B cell (primary cell): ENCODE measurements at regions not wholly inside any gene's neighbourhood (a gene's known extent, or its start where the extent isn't known, plus 50 kb on each side); places are given as distances from the start of the nearest gene placed in this dataset.

ENCODE experiments used
- ATAC-seq: fragments of 200-7000 bp; cut with Tn5 transposase; one replicate; pipeline ENCODE4 v1.10.0; 2021; ENCODE audit warnings: low read depth, mild to moderate bottlenecking, moderate number of reproducible peaks, moderate library complexity
- CTCF ChIA-PET: fragments of 350-600 bp; sonication (Branson Sonifier 250); formaldehyde crosslinking; loops from one replicate; lab custom pipeline; 2021; ENCODE audit warnings: antibody characterized with exemption, inconsistent platforms; lab: Charles Lee
- POLR2A ChIA-PET: fragments of 350-600 bp; sonication (Branson Sonifier 250); formaldehyde crosslinking; loops from one replicate; lab custom pipeline; 2021; ENCODE audit warnings: antibody characterized with exemption; lab: Charles Lee
- DNase-seq: peaks from one replicate; pipeline ENCODE4 v3.0.0; 2013
- H2AFZ ChIP-seq: 2 replicates; pipeline ENCODE4 v1.6.1; 2012; ENCODE audit warnings: mild to moderate bottlenecking, low read depth, low read length; ENCODE audit not compliant: insufficient read depth, poor library complexity, severe bottlenecking
- H3K27ac ChIP-seq, 2 donors: 1 replicate in 1 of 2; 2 replicates in 1 of 2; pipeline ENCODE4 v1.5.1; 2012 to 2013; ENCODE audit warnings: low read length in 2 of 2, mild to moderate bottlenecking in 2 of 2, moderate library complexity in 1 of 2
- H3K27me3 ChIP-seq, 4 experiments: fragments of 200-600 bp in 1 of 4; sonication (generic) in 1 of 4; replicated peaks in 1 of 4; 1 replicate in 2 of 4; 2 replicates in 2 of 4; pipeline versions ENCODE4 v1.6.1 to v1.7.0; 2013 to 2016; ENCODE audit warnings: low read length in 3 of 4, mild to moderate bottlenecking in 2 of 4, mixed read lengths in 1 of 4, moderate library complexity in 1 of 4; ENCODE audit not compliant: insufficient read depth in 4 of 4, control insufficient read depth in 3 of 4; ENCODE audit errors: control extremely low read depth in 1 of 4
- H3K36me3 ChIP-seq, 2 experiments: replicated peaks in 1 of 2; 1 replicate in 1 of 2; 2 replicates in 1 of 2; pipeline versions ENCODE4 v1.6.1 to v1.7.1; 2013; ENCODE audit warnings: low read length in 1 of 2; ENCODE audit not compliant: insufficient read depth in 2 of 2, control insufficient read depth in 1 of 2; ENCODE audit errors: control extremely low read depth in 1 of 2, extremely low read depth in 1 of 2
- H3K4me1 ChIP-seq, 2 donors: fragments of 200-600 bp in 1 of 2; sonication (generic) in 1 of 2; 1 replicate in 1 of 2; 2 replicates in 1 of 2; pipeline versions ENCODE4 v1.5.1 to v1.6.1; 2013 to 2017; ENCODE audit warnings: low read length in 2 of 2; ENCODE audit not compliant: control insufficient read depth in 2 of 2, insufficient read depth in 2 of 2
- H3K4me2 ChIP-seq: replicated peaks from 2 replicates; pipeline ENCODE3; 2012; ENCODE audit warnings: mild to moderate bottlenecking, low read depth, low read length; ENCODE audit not compliant: poor library complexity, severe bottlenecking
- H3K4me3 ChIP-seq, 5 experiments: fragments of 200-600 bp in 1 of 5; sonication (generic) in 1 of 5; 1 replicate in 3 of 5; 2 replicates in 2 of 5; pipeline versions ENCODE4 v1.5.1 to v1.7.0; 2011 to 2016; ENCODE audit warnings: low read length in 4 of 5, mild to moderate bottlenecking in 4 of 5, low read depth in 2 of 5, control low read depth in 1 of 5, moderate library complexity in 1 of 5; ENCODE audit not compliant: insufficient read depth in 1 of 5; ENCODE audit errors: control extremely low read depth in 1 of 5, extremely low read depth in 1 of 5
- H3K79me2 ChIP-seq: fragments of 200-600 bp; sonication (generic); one replicate; pipeline ENCODE4 v1.6.0; 2016; ENCODE audit warnings: low read length; ENCODE audit not compliant: control insufficient read depth, insufficient read depth
- H3K9ac ChIP-seq: fragments of 200-600 bp; sonication (generic); 2 replicates; pipeline ENCODE4 v1.6.1; 2017; ENCODE audit warnings: mild to moderate bottlenecking, low read length, moderate library complexity
- H3K9me3 ChIP-seq, 3 donors: one replicate each; pipeline versions ENCODE4 v1.6.1 to v1.7.1; 2013; ENCODE audit warnings: low read length in 2 of 3; ENCODE audit not compliant: control insufficient read depth in 2 of 3, insufficient read depth in 1 of 3; ENCODE audit errors: control extremely low read depth in 1 of 3
- H4K20me1 ChIP-seq: 2 replicates; pipeline ENCODE4 v1.6.0; 2012; ENCODE audit warnings: mild to moderate bottlenecking, low read length; ENCODE audit not compliant: insufficient read depth, control insufficient read depth, poor library complexity, severe bottlenecking
- H3K27ac Mint-ChIP-seq: one replicate; pipeline ENCODE4 v1.8.0; 2021; ENCODE audit warnings: mixed read lengths
- H3K27me3 Mint-ChIP-seq: one replicate; pipeline ENCODE4 v1.8.0; 2021; ENCODE audit warnings: mixed read lengths
- H3K4me1 Mint-ChIP-seq: one replicate; pipeline ENCODE4 v1.8.0; 2021; ENCODE audit warnings: mixed read lengths
- H3K4me3 Mint-ChIP-seq: one replicate; pipeline ENCODE4 v1.8.0; 2021; ENCODE audit warnings: mixed read lengths
- H3K9me3 Mint-ChIP-seq: one replicate; pipeline ENCODE4 v1.8.0; 2022; ENCODE audit warnings: mixed read lengths; ENCODE audit not compliant: insufficient read depth
- CTCF ChIP-seq: fragments of 200-600 bp; IDR thresholded peaks from one replicate; pipeline ENCODE4 v1.8.0; 2022; ENCODE audit warnings: antibody characterized with exemption, mild to moderate bottlenecking
- EZH2 ChIP-seq: IDR thresholded peaks from 2 replicates; pipeline ENCODE4 v1.6.1; 2012; ENCODE audit warnings: borderline replicate concordance, low read depth, mild to moderate bottlenecking, moderate library complexity, low read length; ENCODE audit not compliant: insufficient read depth, poor library complexity, severe bottlenecking
- WGBS: methylation state at CpG from one replicate; pipeline ENCODE4 v1.1.5; 2013; ENCODE audit warnings: missing lambda C conversion rate; ENCODE audit not compliant: insufficient coverage; 5-methylcytosine and 5-hydroxymethylcytosine counted together
- intact Hi-C: fragments of 100-400 bp; cut with micrococcal nuclease; formaldehyde crosslinking; loops from one replicate; pipeline ENCODE4 v1.10.0; 2022

GRCh38 chr1:170871868-170872267 is 63.5 kb upstream of the MROH9 start:
- Histone ChIP-seq H4K20me1 (no peaks in the 10 kb centered on the region), H3K79me2 (no peaks in the 10 kb centered on the region), H3K4me2 (no peak overlapping the region), H3K36me3 (no peaks in the 10 kb centered on the region), H2AFZ (no peak overlapping the region), H3K27ac (no peak overlapping the region), H3K27me3 (no peaks in the 10 kb centered on the region), H3K4me3 (no peak overlapping the region), H3K9me3 (no peaks in the 10 kb centered on the region), H3K9ac (no peak overlapping the region), H3K4me1 (no peaks in the 10 kb centered on the region)
- no peak overlapping the region for H3K27ac Mint-ChIP-seq
- ChIA-PET POLR2A (no interaction called here), CTCF (no interaction called here)
- DNase-seq (no peak), ATAC-seq (no peak)
- no peak overlapping the region for H3K4me3 Mint-ChIP-seq
- TF ChIP-seq EZH2 (no peak), CTCF (no peak)
- intact Hi-C loops: no loop called here
- H3K27me3 Mint-ChIP-seq: no peaks in the 10 kb centered on the region
- H3K9me3 Mint-ChIP-seq: no peaks in the 10 kb centered on the region
- H3K4me1 Mint-ChIP-seq: no peaks in the 10 kb centered on the region
- WGBS: 29% methylated on average over 1 of the region's 3 CpGs

DNA sequence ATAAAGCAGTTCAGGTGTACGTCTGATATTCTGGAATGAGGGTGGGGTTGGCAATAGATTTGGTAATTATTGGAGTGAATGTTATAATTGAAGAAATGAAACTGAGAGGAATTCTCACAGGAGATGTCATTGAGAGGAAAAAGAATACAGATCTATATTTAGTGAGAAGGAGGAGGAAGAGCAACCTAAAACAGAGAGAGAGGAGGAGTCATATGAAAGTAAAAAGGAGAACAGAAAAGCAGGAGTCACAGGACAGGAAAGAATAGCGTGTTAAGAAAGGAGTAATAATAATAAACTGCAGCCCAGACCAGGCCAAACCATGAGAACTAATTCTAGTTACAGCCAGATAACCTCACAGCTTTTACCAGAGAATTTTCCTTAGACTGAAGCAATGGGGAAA is 62.7 kb upstream of the MROH9 start:
- Histone ChIP-seq H3K4me2 (no peak overlapping the region), H3K4me1 (no peaks in the 10 kb centered on the region), H3K36me3 (no peaks in the 10 kb centered on the region), H2AFZ (no peak overlapping the region), H3K9ac (no peak overlapping the region), H3K79me2 (no peaks in the 10 kb centered on the region), H3K4me3 (no peak overlapping the region), H3K27me3 (no peaks in the 10 kb centered on the region), H3K9me3 (no peaks in the 10 kb centered on the region), H3K27ac (no peak overlapping the region), H4K20me1 (no peaks in the 10 kb centered on the region)
- no peak for DNase-seq
- no peak overlapping the region for H3K4me3 Mint-ChIP-seq
- intact Hi-C loops: no loop called here
- no peaks in the 10 kb centered on the region for H3K9me3 Mint-ChIP-seq
- 73% methylated on average over 1 of the region's 2 CpGs for WGBS
- ChIA-PET POLR2A (no interaction called here), CTCF (no interaction called here)
- H3K27ac Mint-ChIP-seq: no peak overlapping the region
- ATAC-seq: no peak
- no peak for TF ChIP-seq CTCF
- no peak for TF ChIP-seq EZH2
- H3K4me1 Mint-ChIP-seq: no peaks in the 10 kb centered on the region
- no peaks in the 10 kb centered on the region for H3K27me3 Mint-ChIP-seq
